SU-DHL-6 (cell line): ENCODE measurements at regions not wholly inside any gene's neighbourhood (a gene's known extent, or its start where the extent isn't known, plus 50 kb on each side); places are given as distances from the start of the nearest gene placed in this dataset.

Experiments used
- CTCF ChIP-seq: fragments of 200-600 bp; sonication (generic); IDR thresholded peaks from one replicate; pipeline ENCODE4 v1.5.1; 2017; ENCODE audit warnings: antibody characterized with exemption, mild to moderate bottlenecking, low read length, moderate library complexity; ENCODE audit not compliant: insufficient read depth, poor library complexity, severe bottlenecking
- EZH2phosphoT487 ChIP-seq: fragments of 200-600 bp; sonication (generic), shearing (Covaris generic); conservative IDR thresholded peaks from 2 replicates; pipeline ENCODE4 v1.6.1; 2018; ENCODE audit warnings: mild to moderate bottlenecking, antibody characterized with exemption, low read length, moderate library complexity, mixed read lengths

GRCh38 chr7:68512466-68512865 is 1085.8 kb upstream of the AUTS2 start:
- TF ChIP-seq CTCF (no peak), EZH2phosphoT487 (no peak)
